A673 (cell line): ENCODE measurements at regions not wholly inside any gene's neighbourhood (a gene's known extent, or its start where the extent isn't known, plus 50 kb on each side); places are given as distances from the start of the nearest gene placed in this dataset.

Source experiments
- EZH2 ChIP-seq: fragments of 200-600 bp; sonication (generic); IDR thresholded peaks from 2 replicates; pipeline ENCODE4 v1.6.1; 2017; ENCODE audit warnings: borderline replicate concordance, low read depth, mild to moderate bottlenecking, mixed read lengths, antibody characterized with exemption, low read length; ENCODE audit not compliant: poor library complexity, severe bottlenecking
- TF ChIP-seq, protein P1 (sequence below): fragments of 300-800, 200-600 bp; sonication (generic); conservative IDR thresholded peaks from 2 replicates; pipeline ENCODE4 v1.5.1; 2017; ENCODE audit warnings: low read depth, mild to moderate bottlenecking, antibody characterized with exemption, low read length, moderate library complexity, mixed read lengths

DNA sequence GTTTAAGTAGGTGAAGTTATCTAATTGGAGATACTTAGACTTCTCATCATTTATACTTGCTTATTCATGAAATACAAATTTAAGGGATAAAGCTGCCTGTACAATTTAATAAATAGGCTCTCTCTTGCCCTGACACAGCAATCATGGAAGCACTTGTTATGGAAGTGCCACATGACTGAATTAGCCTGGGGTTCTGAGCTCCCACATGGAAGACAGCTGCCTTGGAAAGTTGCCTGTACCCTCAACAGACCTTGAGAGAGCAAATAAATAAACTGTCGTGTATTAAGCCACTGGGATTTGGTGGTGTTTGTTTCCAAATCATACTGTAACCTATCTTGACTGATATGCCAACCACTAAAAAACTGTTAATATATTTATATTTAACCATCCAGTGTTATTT, 87.0 kb upstream of the RSPO3 start:
- TF ChIP-seq, protein P1, sequence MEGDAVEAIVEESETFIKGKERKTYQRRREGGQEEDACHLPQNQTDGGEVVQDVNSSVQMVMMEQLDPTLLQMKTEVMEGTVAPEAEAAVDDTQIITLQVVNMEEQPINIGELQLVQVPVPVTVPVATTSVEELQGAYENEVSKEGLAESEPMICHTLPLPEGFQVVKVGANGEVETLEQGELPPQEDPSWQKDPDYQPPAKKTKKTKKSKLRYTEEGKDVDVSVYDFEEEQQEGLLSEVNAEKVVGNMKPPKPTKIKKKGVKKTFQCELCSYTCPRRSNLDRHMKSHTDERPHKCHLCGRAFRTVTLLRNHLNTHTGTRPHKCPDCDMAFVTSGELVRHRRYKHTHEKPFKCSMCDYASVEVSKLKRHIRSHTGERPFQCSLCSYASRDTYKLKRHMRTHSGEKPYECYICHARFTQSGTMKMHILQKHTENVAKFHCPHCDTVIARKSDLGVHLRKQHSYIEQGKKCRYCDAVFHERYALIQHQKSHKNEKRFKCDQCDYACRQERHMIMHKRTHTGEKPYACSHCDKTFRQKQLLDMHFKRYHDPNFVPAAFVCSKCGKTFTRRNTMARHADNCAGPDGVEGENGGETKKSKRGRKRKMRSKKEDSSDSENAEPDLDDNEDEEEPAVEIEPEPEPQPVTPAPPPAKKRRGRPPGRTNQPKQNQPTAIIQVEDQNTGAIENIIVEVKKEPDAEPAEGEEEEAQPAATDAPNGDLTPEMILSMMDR: no peak
- TF ChIP-seq EZH2: no peak
